ENCODE measurements at regions not wholly inside any gene's neighbourhood (a gene's known extent, or its start where the extent isn't known, plus 50 kb on each side); places are given as distances from the start of the nearest gene placed in this dataset.

GRCh38 chr2:156810094-156810493, 373.9 kb downstream of the GPD2 start:
- no peak for TF ChIP-seq CTCF (IDR thresholded peaks at IDR 0.05)
- TF ChIP-seq POLR2A (IDR thresholded peaks at IDR 0.05): no peak

Data from uterus (tissue), 2 donors.